Hippocampal formation (tissue), 2 donors: ENCODE measurements at regions not wholly inside any gene's neighbourhood (a gene's known extent, or its start where the extent isn't known, plus 50 kb on each side); places are given as distances from the start of the nearest gene placed in this dataset.
"Not testable (repeated sequence)": the region's sequence is repeated elsewhere in the genome, so short reads cannot be mapped to it uniquely, and the experiment has no call there.

Experiments used
- DNase-seq, 2 donors: peaks; one replicate each; lab custom pipeline; 2025; lab: John Stamatoyannopoulos, UW

- no peak for DNase-seq
Measured at GRCh38 chr5:75844301-75844700, 127.1 kb upstream of the POC5 start.

GRCh38 chr5:75843319-75843718, 126.1 kb upstream of the POC5 start:
- no peak for DNase-seq

- no peak for DNase-seq
Measured at GRCh38 chr5:75839547-75839946, 122.3 kb upstream of the POC5 start.

- no peak for DNase-seq
Measured at GRCh38 chr5:75837258-75837841, 120.1 kb upstream of the POC5 start.

- no peak for DNase-seq
Measured at GRCh38 chr5:75831561-75831960, 114.3 kb upstream of the POC5 start.

GRCh38 chr5:75828029-75828428, 110.8 kb upstream of the POC5 start:
- no peak for DNase-seq

GRCh38 chr5:75824323-75824722, 107.1 kb upstream of the POC5 start:
- no peak for DNase-seq

- DNase-seq = no peak
Measured at GRCh38 chr5:75823811-75824210, 106.6 kb upstream of the POC5 start.

- no peak for DNase-seq
Measured at GRCh38 chr5:75818661-75819060, 101.4 kb upstream of the POC5 start.

GRCh38 chr5:75799695-75800094, 82.5 kb upstream of the POC5 start:
- not testable (repeated sequence) for DNase-seq

GRCh38 chr5:75769338-75769737, 52.1 kb upstream of the POC5 start:
- not testable (repeated sequence) for DNase-seq
